ENCODE measurements at regions not wholly inside any gene's neighbourhood (a gene's known extent, or its start where the extent isn't known, plus 50 kb on each side); places are given as distances from the start of the nearest gene placed in this dataset.

- no peak for TF ChIP-seq POLR2A (IDR thresholded peaks at IDR 0.05)
- TF ChIP-seq, protein P1, sequence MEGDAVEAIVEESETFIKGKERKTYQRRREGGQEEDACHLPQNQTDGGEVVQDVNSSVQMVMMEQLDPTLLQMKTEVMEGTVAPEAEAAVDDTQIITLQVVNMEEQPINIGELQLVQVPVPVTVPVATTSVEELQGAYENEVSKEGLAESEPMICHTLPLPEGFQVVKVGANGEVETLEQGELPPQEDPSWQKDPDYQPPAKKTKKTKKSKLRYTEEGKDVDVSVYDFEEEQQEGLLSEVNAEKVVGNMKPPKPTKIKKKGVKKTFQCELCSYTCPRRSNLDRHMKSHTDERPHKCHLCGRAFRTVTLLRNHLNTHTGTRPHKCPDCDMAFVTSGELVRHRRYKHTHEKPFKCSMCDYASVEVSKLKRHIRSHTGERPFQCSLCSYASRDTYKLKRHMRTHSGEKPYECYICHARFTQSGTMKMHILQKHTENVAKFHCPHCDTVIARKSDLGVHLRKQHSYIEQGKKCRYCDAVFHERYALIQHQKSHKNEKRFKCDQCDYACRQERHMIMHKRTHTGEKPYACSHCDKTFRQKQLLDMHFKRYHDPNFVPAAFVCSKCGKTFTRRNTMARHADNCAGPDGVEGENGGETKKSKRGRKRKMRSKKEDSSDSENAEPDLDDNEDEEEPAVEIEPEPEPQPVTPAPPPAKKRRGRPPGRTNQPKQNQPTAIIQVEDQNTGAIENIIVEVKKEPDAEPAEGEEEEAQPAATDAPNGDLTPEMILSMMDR (IDR thresholded peaks at IDR 0.05), result no peak
Measured at GRCh38 chr5:28253431-28253830, 1215.0 kb upstream of the CDH9 start.

Data from testis (tissue), 2 donors.